ENCODE measurements at regions not wholly inside any gene's neighbourhood (a gene's known extent, or its start where the extent isn't known, plus 50 kb on each side); places are given as distances from the start of the nearest gene placed in this dataset.

DNA sequence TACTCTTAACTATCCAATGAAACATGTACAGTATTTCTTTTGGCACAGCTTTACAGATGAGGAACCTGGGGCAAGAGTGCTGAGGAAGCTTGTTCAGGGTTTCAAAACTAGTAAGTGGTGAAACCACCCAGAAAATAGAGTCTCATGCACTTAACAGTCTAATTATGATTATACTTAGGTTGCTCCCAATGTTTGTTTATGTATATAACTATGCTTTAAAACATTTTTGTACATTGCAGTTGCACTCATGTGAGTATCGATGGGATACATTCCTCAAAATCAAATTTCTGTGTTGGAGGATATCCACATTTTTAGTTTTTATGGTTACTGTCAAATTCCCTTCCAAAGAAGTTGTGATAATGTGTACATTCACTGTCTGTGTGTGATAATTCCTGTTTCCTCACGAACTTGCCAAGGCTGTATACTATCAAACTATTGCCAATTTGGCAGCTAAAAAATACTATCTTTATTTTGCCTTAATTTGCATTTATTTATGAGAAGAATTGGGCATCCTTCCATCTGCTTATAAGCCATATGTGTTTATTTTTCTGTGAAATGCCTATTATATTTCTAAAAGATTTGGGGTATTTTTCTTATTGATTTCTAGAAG is 143.9 kb upstream of the SSTR1 start:
- Histone ChIP-seq H3K4me3 (ENCODE audit: insufficient read depth, low read length, poor library complexity, severe bottlenecking) (no peak overlapping the region), H3K36me3 (ENCODE audit: low read length) (no peaks in the 10 kb centered on the region), H3K27ac (ENCODE audit: low read depth, low read length) (no peak overlapping the region), H4K20me1 (ENCODE audit: low read depth, low read length) (no peaks in the 10 kb centered on the region), H3K9me3 (ENCODE audit: insufficient read depth, low read length) (no peaks in the 10 kb centered on the region), H3K4me2 (ENCODE audit: low read depth, low read length, poor library complexity, severe bottlenecking) (no peak overlapping the region), H3K79me2 (ENCODE audit: insufficient read depth, low read length) (no peaks in the 10 kb centered on the region), H3K9ac (ENCODE audit: low read length) (no peak overlapping the region), H3K9me2 (replicated peaks; ENCODE audit: insufficient read depth, low read length) (no peaks in the 10 kb centered on the region), H3F3A (ENCODE audit: insufficient read depth) (no peaks in the 10 kb centered on the region), H3K27me3 (ENCODE audit: low read length) (no peaks in the 10 kb centered on the region), H2AFZ (ENCODE audit: low read depth, low read length, severe bottlenecking) (no peak overlapping the region)
- no peak for TF ChIP-seq EZH2phosphoT487 (conservative IDR thresholded peaks at IDR 0.05; ENCODE audit: low read length)
- TF ChIP-seq, protein P1, sequence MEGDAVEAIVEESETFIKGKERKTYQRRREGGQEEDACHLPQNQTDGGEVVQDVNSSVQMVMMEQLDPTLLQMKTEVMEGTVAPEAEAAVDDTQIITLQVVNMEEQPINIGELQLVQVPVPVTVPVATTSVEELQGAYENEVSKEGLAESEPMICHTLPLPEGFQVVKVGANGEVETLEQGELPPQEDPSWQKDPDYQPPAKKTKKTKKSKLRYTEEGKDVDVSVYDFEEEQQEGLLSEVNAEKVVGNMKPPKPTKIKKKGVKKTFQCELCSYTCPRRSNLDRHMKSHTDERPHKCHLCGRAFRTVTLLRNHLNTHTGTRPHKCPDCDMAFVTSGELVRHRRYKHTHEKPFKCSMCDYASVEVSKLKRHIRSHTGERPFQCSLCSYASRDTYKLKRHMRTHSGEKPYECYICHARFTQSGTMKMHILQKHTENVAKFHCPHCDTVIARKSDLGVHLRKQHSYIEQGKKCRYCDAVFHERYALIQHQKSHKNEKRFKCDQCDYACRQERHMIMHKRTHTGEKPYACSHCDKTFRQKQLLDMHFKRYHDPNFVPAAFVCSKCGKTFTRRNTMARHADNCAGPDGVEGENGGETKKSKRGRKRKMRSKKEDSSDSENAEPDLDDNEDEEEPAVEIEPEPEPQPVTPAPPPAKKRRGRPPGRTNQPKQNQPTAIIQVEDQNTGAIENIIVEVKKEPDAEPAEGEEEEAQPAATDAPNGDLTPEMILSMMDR (IDR thresholded peaks at IDR 0.05; ENCODE audit: insufficient read depth, low read length, poor library complexity, severe bottlenecking) = no peak

DNA sequence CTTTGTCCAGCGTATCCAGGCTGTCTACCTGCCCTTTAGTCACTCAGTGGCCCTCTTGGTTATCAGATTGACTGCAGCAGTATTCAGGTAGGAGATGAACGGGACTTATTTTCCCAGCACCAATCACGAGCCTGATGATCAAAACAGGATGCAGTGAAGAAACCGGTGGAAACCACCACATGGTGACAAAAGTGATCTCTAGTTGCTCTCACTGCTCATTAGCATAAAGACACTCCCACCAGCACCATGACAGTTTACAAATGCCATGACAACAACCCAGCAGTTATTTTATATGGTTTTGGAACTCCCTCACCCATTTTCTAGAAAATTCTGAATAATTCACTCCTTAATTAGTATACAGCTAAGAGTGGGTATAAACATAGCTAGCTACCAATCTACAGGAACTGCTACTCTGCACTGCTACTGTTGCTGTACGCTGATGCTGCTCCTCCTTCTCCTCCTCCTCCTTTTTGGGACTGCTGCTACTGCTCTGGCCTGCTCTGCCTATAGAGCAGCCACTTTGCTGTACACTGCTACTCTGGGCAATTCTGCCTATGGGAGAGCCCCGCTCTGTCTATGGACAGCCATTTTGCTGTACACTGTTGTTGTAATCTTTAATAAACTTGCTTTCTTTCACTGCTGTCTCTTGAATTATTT is 142.5 kb upstream of the SSTR1 start:
- Histone ChIP-seq H2AFZ (ENCODE audit: low read depth, low read length, severe bottlenecking) (no peak overlapping the region), H3K27ac (ENCODE audit: low read depth, low read length) (no peak overlapping the region)

DNA sequence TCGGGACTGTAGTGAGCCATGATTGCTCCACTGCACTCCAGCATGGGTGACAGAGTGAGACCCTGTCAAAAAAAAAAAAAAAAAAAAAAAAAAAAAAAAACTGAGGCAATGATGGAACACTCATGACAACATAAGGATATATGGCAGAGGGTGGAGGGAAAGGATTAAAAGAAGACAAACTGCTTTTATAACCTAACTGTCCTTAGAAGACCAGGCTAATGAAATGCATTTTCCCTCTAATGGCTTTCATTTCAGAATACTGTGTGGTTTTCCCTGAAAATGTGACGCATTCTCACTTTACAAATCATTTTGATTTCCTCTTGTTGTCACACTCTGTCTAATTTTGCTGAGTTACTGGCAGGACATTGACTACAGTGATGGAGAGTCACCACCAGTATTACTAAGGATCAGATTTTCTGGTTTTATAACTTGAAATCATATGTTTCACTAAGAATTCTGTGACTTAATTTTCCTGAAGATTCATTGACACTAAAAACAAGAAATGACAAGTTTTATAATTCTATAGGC is 137.6 kb upstream of the SSTR1 start:
- no peak overlapping the region for H3K27ac ChIP-seq (ENCODE audit: low read depth, low read length)
- no peak overlapping the region for H2AFZ ChIP-seq (ENCODE audit: low read depth, low read length, severe bottlenecking)
- H3F3A ChIP-seq (ENCODE audit: insufficient read depth) = no peaks in the 10 kb centered on the region
- 0 out of 2 replicates have a peak, but pooled peaks cover 4% of the 10 kb centered on the region for H3K9me2 ChIP-seq (replicated peaks; ENCODE audit: insufficient read depth, low read length)
- TF ChIP-seq, protein P1 (IDR thresholded peaks at IDR 0.05; ENCODE audit: insufficient read depth, low read length, poor library complexity, severe bottlenecking) = no peak
- no peaks in the 10 kb centered on the region for H3K9me3 ChIP-seq (ENCODE audit: insufficient read depth, low read length)
- no peaks in the 10 kb centered on the region for H3K36me3 ChIP-seq (ENCODE audit: low read length)
- no peaks in the 10 kb centered on the region for H3K27me3 ChIP-seq (ENCODE audit: low read length)
- no peaks in the 10 kb centered on the region for H3K79me2 ChIP-seq (ENCODE audit: insufficient read depth, low read length)
- no peak overlapping the region for H3K4me3 ChIP-seq (ENCODE audit: insufficient read depth, low read length, poor library complexity, severe bottlenecking)
- H3K4me2 ChIP-seq (ENCODE audit: low read depth, low read length, poor library complexity, severe bottlenecking) = no peak overlapping the region
- H3K9ac ChIP-seq (ENCODE audit: low read length) = no peak overlapping the region
- no peaks in the 10 kb centered on the region for H4K20me1 ChIP-seq (ENCODE audit: low read depth, low read length)

More for the DNA sequence above, 142.5 kb upstream of the SSTR1 start:
- no peak overlapping the region for H3K4me2 ChIP-seq (ENCODE audit: low read depth, low read length, poor library complexity, severe bottlenecking)
- no peaks in the 10 kb centered on the region for H3K79me2 ChIP-seq (ENCODE audit: insufficient read depth, low read length)
- no peak overlapping the region for H3K9ac ChIP-seq (ENCODE audit: low read length)
- no peaks in the 10 kb centered on the region for H3K9me2 ChIP-seq (replicated peaks; ENCODE audit: insufficient read depth, low read length)
- no peaks in the 10 kb centered on the region for H3K9me3 ChIP-seq (ENCODE audit: insufficient read depth, low read length)
- H3K27me3 ChIP-seq (ENCODE audit: low read length) = no peaks in the 10 kb centered on the region
- no peaks in the 10 kb centered on the region for H4K20me1 ChIP-seq (ENCODE audit: low read depth, low read length)
- TF ChIP-seq, protein P1 (IDR thresholded peaks at IDR 0.05; ENCODE audit: insufficient read depth, low read length, poor library complexity, severe bottlenecking) = no peak
- no peak for TF ChIP-seq EZH2phosphoT487 (conservative IDR thresholded peaks at IDR 0.05; ENCODE audit: low read length)
- no peaks in the 10 kb centered on the region for H3F3A ChIP-seq (ENCODE audit: insufficient read depth)
- H3K4me3 ChIP-seq (ENCODE audit: insufficient read depth, low read length, poor library complexity, severe bottlenecking) = no peak overlapping the region
- no peaks in the 10 kb centered on the region for H3K36me3 ChIP-seq (ENCODE audit: low read length)
